ENCODE measurements at regions not wholly inside any gene's neighbourhood (a gene's known extent, or its start where the extent isn't known, plus 50 kb on each side); places are given as distances from the start of the nearest gene placed in this dataset.

GRCh38 chr19:31499281-31500196 lies 150.3 kb upstream of the TSHZ3 start:
- H3K27me3 Mint-ChIP-seq = no peaks in the 10 kb centered on the region
- H3K4me1 Mint-ChIP-seq = no peaks in the 10 kb centered on the region
- H3K4me3 Mint-ChIP-seq = no peak overlapping the region
- H3K36me3 Mint-ChIP-seq = no peaks in the 10 kb centered on the region
- peaks cover 0 to 8% (median 2%) of the 10 kb centered on the region in 7 donors for H3K9me3 Mint-ChIP-seq
- DNase-seq (no peak), ATAC-seq (ENCODE audit: low read depth in 2 of 2) (no peak)
- no peak overlapping the region for H3K27ac Mint-ChIP-seq

GRCh38 chr19:31500197-31500830 lies 151.1 kb upstream of the TSHZ3 start:
- DNase-seq (no peak), ATAC-seq (ENCODE audit: low read depth in 2 of 2) (no peak)
- H3K4me1 Mint-ChIP-seq = no peaks in the 10 kb centered on the region
- no peak overlapping the region for H3K4me3 Mint-ChIP-seq
- H3K27me3 Mint-ChIP-seq = no peaks in the 10 kb centered on the region
- peaks cover 0 to 9% (median 2%) of the 10 kb centered on the region in 7 donors for H3K9me3 Mint-ChIP-seq
- H3K36me3 Mint-ChIP-seq = no peaks in the 10 kb centered on the region
- H3K27ac Mint-ChIP-seq = no peak overlapping the region

GRCh38 chr19:31500946-31501345 lies 151.7 kb upstream of the TSHZ3 start:
- Mint-ChIP-seq H3K27ac (no peak overlapping the region), H3K4me3 (no peak overlapping the region), H3K36me3 (no peaks in the 10 kb centered on the region)

GRCh38 chr19:31501427-31502195 lies 152.4 kb upstream of the TSHZ3 start:
- H3K27ac Mint-ChIP-seq = no peak overlapping the region
- H3K4me3 Mint-ChIP-seq = no peak overlapping the region
- peaks cover 0 to 12% (median 2%) of the 10 kb centered on the region in 7 donors for H3K9me3 Mint-ChIP-seq
- ATAC-seq (ENCODE audit: low read depth in 2 of 2) (no peak), DNase-seq (no peak)
- no peaks in the 10 kb centered on the region for H3K4me1 Mint-ChIP-seq
- H3K36me3 Mint-ChIP-seq = no peaks in the 10 kb centered on the region
- H3K27me3 Mint-ChIP-seq = no peaks in the 10 kb centered on the region

More at GRCh38 chr19:31500946-31501345, 151.7 kb upstream of the TSHZ3 start:
- no peak for ATAC-seq (ENCODE audit: low read depth in 2 of 2)
- peaks cover 0 to 12% (median 2%) of the 10 kb centered on the region in 7 donors for H3K9me3 Mint-ChIP-seq
- H3K27me3 Mint-ChIP-seq = no peaks in the 10 kb centered on the region
- H3K4me1 Mint-ChIP-seq = no peaks in the 10 kb centered on the region
- no peak for DNase-seq

GRCh38 chr19:31502536-31503170 lies 153.4 kb upstream of the TSHZ3 start:
- Mint-ChIP-seq H3K4me3 (no peak overlapping the region), H3K9me3 (peaks cover 0 to 12% (median 2%) of the 10 kb centered on the region in 7 donors), H3K4me1 (no peaks in the 10 kb centered on the region), H3K36me3 (no peaks in the 10 kb centered on the region), H3K27me3 (no peaks in the 10 kb centered on the region), H3K27ac (no peak overlapping the region)
- DNase-seq = no peak
- ATAC-seq (ENCODE audit: low read depth in 2 of 2) = no peak

- Mint-ChIP-seq H3K36me3 (no peaks in the 10 kb centered on the region), H3K27ac (no peak overlapping the region), H3K4me1 (no peaks in the 10 kb centered on the region), H3K4me3 (no peak overlapping the region), H3K9me3 (peaks cover 0 to 12% (median 2%) of the 10 kb centered on the region in 7 donors), H3K27me3 (no peaks in the 10 kb centered on the region)
- no peak for ATAC-seq (ENCODE audit: low read depth in 2 of 2)
- no peak for DNase-seq
Measured at GRCh38 chr19:31503211-31503610, 154.0 kb upstream of the TSHZ3 start.

GRCh38 chr19:31504221-31504620 lies 155.0 kb upstream of the TSHZ3 start:
- Mint-ChIP-seq H3K27me3 (no peaks in the 10 kb centered on the region), H3K4me1 (no peaks in the 10 kb centered on the region), H3K4me3 (no peak overlapping the region), H3K9me3 (peaks cover 0 to 12% (median 4%) of the 10 kb centered on the region in 7 donors), H3K36me3 (no peaks in the 10 kb centered on the region), H3K27ac (no peak overlapping the region)
- ATAC-seq (ENCODE audit: low read depth in 2 of 2) (no peak), DNase-seq (no peak)

- Mint-ChIP-seq H3K4me1 (no peaks in the 10 kb centered on the region), H3K36me3 (no peaks in the 10 kb centered on the region), H3K9me3 (peaks cover 0 to 12% (median 5%) of the 10 kb centered on the region in 7 donors), H3K4me3 (no peak overlapping the region), H3K27ac (peak overlapping the region in 1 of 6 donors; percentile 22), H3K27me3 (no peaks in the 10 kb centered on the region)
- ATAC-seq (ENCODE audit: low read depth in 2 of 2) (no peak), DNase-seq (no peak)
Measured at GRCh38 chr19:31505596-31505910, 156.3 kb upstream of the TSHZ3 start.

- no peaks in the 10 kb centered on the region for H3K4me1 Mint-ChIP-seq
- H3K27me3 Mint-ChIP-seq = no peaks in the 10 kb centered on the region
- H3K4me3 Mint-ChIP-seq = no peak overlapping the region
- no peak overlapping the region for H3K27ac Mint-ChIP-seq
- peaks cover 0 to 12% (median 5%) of the 10 kb centered on the region in 7 donors for H3K9me3 Mint-ChIP-seq
- H3K36me3 Mint-ChIP-seq = no peaks in the 10 kb centered on the region
- no peak for ATAC-seq (ENCODE audit: low read depth in 2 of 2)
- DNase-seq = no peak
Measured at GRCh38 chr19:31506102-31506501, 156.9 kb upstream of the TSHZ3 start.

GRCh38 chr19:31510635-31511034 lies 161.4 kb upstream of the TSHZ3 start:
- Mint-ChIP-seq H3K4me1 (no peaks in the 10 kb centered on the region), H3K27ac (no peak overlapping the region), H3K9me3 (peaks cover 0 to 6% (median 0%) of the 10 kb centered on the region in 7 donors), H3K36me3 (no peaks in the 10 kb centered on the region), H3K4me3 (no peak overlapping the region), H3K27me3 (no peaks in the 10 kb centered on the region)
- ATAC-seq (ENCODE audit: low read depth in 2 of 2) (no peak), DNase-seq (no peak)

- Mint-ChIP-seq H3K9me3 (peaks cover 0 to 6% (median 0%) of the 10 kb centered on the region in 7 donors), H3K4me1 (no peaks in the 10 kb centered on the region), H3K27me3 (no peaks in the 10 kb centered on the region), H3K27ac (no peak overlapping the region), H3K4me3 (no peak overlapping the region), H3K36me3 (no peaks in the 10 kb centered on the region)
- no peak for ATAC-seq (ENCODE audit: low read depth in 2 of 2)
- no peak for DNase-seq
Measured at GRCh38 chr19:31511098-31511497, 161.9 kb upstream of the TSHZ3 start.

GRCh38 chr19:31511696-31512095 lies 162.5 kb upstream of the TSHZ3 start:
- H3K27ac Mint-ChIP-seq = no peak overlapping the region
- H3K4me3 Mint-ChIP-seq = no peak overlapping the region
- no peak for DNase-seq
- no peaks in the 10 kb centered on the region for H3K4me1 Mint-ChIP-seq
- H3K9me3 Mint-ChIP-seq = peaks cover 0 to 6% (median 0%) of the 10 kb centered on the region in 7 donors
- no peaks in the 10 kb centered on the region for H3K27me3 Mint-ChIP-seq
- ATAC-seq (ENCODE audit: low read depth in 2 of 2) = no peak
- H3K36me3 Mint-ChIP-seq = no peaks in the 10 kb centered on the region

GRCh38 chr19:31512181-31512970 lies 163.1 kb upstream of the TSHZ3 start:
- ATAC-seq (ENCODE audit: low read depth in 2 of 2) = no peak

More at GRCh38 chr19:31512181-31512970, 163.1 kb upstream of the TSHZ3 start:
- no peaks in the 10 kb centered on the region for H3K4me1 Mint-ChIP-seq
- no peak for DNase-seq
- H3K27me3 Mint-ChIP-seq = no peaks in the 10 kb centered on the region
- H3K27ac Mint-ChIP-seq = no peak overlapping the region
- no peak overlapping the region for H3K4me3 Mint-ChIP-seq
- peaks cover 0 to 6% (median 3%) of the 10 kb centered on the region in 7 donors for H3K9me3 Mint-ChIP-seq
- H3K36me3 Mint-ChIP-seq = no peaks in the 10 kb centered on the region
